Stimulated activated CD8-positive, alpha-beta memory T cell treated with anti-CD3 and anti-CD28 coated beads, Interleukin-7, amount 100 ng/mL, for 48 hours (primary cell): ENCODE measurements at regions not wholly inside any gene's neighbourhood (a gene's known extent, or its start where the extent isn't known, plus 50 kb on each side); places are given as distances from the start of the nearest gene placed in this dataset.

Experiments
- DNase-seq, 2 donors: peaks; one replicate each; pipeline ENCODE4 v3.0.0-alpha.2; 2020; ENCODE audit warnings: low read depth in 1 of 2; ENCODE audit errors: extremely low read depth in 1 of 2

DNA sequence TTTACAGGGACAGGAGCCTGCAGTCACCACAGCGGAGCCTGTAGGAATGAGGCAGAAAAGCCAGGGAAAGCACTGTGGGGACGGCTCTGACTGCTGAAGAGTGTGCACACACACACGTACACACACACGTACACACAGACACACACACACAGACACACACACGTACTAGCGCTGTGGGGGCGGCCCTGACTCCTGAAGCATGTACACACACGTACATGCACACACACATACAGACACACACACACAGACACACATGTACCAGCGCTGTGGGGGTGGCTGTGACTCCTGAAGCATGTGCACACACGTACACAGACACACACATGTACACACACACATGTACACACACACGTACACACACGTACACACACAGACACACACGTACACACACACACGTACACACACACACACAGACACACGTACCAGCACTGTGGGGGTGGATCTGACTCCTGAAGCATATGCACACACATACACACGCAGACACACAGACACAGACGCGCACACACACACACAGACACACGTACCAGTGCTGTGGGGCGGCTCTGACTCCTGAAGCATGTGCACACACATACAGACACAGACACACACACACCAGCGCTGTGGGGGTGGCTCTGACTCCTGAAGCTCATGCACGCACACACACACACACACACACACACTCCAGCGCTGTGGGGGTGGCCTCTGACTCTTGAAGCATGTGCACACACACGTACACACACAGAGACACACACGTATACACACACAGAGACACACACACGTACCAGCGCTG is 127.3 kb downstream of the DLL1 start:
- DNase-seq = no peak

DNA sequence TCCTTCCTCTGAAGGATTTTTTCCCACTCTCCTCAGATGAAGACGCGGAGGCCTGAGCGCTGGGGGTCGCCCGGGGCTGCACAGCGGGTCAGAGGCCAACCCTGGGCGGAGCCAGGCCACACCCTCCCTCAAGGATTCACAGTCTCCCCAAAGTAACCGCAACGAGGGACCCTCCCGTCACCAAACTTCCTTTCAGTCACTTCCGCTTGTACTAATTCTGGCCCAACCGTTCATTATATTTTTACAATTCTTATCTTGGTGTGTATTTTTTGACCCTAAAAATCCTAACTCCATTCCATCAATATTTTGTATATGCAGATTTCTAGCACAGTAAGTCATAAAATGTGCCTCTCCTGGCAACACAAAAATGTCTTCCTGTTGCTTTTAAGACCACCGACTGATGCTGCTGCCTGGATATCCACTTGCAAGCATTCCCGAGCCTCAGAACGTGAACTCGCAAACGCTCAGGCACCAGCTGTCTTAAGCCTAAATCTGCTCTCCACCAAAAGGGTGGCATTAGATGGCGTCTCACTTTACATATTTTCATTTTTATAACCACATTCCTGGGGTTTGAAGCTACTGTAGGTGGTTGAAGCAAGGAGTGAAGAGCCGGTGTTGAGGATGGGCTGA is 128.0 kb downstream of the DLL1 start:
- no peak for DNase-seq

DNA sequence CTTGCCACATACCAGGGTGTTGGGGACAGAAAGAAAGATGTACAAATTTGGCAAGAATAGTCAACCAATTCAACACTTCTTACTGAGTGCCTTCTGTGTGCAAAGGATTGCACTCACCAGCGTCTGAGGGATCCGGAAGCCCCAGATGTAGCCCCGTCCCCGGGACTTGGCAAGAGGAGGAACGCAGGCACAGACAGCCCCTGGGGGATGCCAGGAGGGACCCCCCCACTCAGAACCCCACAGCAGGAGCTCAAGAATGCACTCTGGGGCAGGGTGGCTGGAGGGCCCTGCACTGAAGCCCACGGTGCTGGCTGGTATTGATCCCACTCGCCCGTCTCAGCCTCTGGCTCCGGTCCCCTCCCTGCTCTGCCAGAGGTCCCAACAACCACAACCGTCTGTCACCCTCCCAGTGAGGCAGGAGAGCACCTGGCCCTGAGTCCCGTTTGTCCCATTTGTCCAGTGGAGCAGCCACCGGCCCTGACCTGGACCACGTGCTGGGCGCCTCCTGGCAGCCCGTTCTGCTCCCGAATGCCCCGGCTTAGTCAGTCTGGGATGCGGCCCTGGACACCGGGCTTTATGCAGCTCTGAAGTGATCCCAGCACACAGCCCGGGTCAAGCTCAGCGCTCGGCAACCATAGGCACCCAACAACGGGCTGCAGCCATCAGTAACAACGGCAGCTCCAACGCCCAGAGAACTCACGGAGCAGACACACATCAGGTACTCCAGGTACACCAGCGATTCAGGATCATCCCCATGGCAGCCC is 128.7 kb downstream of the DLL1 start:
- DNase-seq = no peak

DNA sequence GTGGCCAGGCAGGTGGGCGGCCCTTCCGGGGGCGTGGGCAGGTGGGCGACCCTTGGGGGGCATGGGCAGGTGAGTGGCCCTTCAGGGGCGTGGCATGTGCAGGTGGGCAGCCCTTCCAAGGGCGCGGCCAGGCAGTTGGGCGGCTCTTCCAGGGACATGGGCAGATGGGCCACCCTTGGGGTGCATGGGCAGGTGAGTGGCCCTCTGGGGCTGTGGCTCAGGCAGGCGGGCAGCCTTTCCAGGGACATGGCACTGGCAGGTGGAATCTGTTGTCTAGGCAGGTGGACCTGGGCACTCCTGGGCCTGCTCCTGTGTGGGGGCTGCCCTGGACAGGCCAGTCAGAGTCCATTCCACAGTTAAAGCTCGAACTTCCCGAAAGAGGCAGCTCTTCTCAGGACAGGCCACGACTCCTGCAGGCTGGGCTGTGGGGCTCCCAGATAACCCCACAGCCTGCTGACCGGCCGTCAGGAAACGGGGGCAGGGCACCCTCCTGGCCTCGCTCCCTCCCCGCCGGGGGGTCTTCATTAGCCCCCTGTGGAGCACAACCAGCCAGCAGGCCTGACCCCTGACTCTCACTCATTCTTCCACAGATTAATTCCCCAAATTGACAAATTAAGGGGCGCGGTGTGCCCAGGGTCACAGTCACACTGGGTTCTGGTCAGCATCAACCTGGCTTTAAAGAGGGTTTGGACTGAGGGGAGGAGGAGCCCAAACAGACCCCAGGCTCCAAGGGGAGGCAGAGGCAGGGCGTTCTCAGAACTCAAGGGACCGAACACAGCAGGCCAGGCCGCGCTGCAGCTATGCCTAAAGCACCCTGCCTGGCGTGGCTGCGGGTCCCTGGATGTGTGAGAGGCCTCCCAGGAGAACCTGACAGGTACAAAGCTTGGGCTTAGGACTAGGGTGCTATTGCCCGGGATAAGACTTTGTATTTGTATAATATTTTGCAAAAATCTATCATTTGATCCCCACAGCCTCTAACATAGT is 130.0 kb downstream of the DLL1 start:
- DNase-seq = no peak

DNA sequence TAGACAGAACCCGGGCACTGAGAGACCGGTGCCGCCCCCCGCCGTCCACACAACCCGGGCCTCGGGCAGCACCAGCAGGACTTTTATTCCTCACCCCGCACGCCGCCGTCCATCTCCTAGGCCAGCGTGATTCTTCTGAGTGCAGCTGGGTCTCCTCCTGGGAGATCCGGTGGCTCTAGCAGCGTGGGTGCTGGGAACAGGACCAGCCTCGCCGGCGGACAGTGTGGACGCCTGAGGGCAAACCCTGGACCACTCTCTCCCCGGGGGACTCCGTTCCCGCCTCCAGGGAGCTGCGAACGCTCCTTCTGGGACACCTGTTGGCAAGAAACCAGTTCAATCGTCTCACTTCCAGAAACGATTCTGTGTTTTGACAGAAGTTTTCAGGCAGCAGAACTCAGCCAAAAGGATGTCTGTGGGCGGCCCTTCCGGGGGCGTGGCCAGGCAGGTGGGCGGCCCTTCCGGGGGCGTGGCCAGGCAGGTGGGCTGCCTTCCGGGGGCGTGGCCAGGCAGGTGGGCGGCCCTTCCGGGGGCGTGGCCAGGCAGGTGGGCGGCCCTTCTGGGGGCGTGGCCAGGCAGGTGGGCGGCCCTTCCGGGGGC is 130.7 kb downstream of the DLL1 start:
- DNase-seq = no peak

DNA sequence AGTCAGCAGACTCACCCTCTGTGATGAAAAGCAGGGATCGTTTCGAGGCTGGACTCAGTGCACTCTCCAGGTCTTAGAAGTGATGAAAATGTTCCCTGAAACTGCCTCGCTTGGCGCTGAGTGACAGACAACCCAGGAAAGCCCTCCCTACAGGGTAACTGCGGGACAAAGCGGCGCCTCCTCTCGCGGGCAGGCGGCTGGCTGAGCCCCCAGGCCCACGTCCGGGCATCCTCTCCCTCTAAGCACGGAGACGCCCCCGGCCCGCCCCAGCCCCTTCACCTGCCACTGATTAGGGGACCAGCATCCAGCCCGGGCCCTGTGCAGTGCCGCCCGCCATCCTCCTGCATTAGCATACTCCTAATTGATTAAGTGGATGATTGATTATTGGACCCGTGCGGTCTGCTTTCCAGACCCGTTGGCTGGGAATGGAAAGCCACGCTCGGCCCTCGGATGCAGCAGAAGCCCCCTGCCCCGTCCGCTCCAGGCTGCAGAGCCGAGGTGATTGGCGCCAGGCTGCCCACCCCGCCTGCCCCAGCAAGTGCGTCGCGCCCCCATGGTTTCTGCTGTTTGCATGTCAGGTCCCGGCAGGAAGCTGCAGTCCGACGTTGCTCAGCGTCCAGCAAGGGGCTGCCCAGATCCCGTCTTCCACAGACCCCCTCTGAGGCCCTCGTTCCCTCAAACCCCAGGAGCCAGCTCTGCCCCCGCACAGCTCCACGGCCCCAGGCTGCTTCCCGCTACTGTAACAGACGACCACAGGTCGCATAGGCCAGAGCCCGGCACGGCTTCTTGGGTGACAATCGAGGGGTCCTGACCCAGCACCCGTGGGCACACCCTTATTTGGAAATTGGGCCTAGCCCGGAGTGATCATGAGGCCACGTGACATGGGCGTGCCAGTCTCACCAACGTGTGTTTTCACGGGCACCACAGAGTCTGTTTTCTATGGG is 131.6 kb downstream of the DLL1 start:
- no peak for DNase-seq

DNA sequence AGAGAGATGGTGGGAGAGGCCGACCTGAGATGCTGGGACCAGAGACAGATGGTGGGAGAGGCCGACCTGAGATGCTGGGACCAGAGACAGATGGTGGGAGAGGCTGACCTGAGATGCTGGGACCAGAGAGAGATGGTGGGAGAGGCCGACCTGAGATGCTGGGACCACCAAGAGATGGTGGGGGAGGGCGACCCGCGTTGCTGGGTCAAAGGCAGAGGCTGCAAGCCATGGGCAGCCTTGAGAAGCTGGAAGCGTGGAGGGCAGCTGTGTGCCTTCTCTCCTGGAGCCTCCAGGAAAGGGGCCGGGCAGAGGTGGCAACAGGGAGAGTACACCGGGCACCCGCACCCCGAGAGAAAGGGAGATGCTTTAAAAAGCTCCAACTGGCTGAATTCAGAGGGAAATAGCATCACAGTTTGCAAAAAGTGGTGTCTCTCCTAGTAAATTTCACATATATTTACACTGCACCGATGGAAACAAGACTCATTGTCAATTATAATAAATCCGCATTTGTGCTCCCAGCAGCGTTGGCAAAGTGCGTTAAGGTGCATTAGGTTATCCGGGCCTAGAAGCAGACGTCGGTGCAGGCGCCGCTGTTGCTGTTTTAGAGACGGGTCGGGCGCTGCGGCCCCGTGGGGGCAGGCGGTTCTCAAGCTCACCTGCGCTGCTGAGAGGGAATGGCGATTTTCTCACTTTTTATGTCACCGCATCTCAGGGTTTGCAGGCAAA is 132.4 kb downstream of the DLL1 start:
- no peak for DNase-seq

DNA sequence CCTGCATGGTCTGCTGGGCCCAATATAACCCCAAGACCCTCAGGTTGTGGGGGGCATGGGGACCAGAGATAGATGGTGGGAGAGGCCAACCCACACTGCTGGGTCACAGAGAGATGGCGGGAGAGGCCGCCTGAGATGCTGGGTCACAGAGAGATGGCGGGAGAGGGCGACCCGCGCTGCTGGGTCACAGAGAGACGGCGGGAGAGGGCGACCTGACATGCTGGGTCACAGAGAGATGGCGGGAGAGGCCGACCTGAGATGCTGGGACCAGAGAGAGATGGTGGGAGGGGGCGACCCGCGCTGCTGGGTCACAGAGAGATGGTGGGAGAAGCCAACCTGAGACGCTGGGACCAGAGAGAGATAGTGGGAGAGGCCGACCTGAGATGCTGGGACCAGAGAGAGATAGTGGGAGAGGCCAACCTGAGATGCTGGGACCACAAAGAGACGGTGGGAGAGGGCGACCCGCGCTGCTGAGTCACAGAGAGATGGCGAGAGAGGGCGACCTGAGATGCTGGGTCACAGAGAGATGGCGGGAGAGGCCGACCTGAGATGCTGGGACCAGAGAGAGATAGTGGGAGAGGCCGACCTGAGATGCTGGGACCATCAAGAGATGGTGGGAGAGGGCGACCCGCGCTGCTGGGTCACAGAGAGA is 133.2 kb downstream of the DLL1 start:
- no peak for DNase-seq

DNA sequence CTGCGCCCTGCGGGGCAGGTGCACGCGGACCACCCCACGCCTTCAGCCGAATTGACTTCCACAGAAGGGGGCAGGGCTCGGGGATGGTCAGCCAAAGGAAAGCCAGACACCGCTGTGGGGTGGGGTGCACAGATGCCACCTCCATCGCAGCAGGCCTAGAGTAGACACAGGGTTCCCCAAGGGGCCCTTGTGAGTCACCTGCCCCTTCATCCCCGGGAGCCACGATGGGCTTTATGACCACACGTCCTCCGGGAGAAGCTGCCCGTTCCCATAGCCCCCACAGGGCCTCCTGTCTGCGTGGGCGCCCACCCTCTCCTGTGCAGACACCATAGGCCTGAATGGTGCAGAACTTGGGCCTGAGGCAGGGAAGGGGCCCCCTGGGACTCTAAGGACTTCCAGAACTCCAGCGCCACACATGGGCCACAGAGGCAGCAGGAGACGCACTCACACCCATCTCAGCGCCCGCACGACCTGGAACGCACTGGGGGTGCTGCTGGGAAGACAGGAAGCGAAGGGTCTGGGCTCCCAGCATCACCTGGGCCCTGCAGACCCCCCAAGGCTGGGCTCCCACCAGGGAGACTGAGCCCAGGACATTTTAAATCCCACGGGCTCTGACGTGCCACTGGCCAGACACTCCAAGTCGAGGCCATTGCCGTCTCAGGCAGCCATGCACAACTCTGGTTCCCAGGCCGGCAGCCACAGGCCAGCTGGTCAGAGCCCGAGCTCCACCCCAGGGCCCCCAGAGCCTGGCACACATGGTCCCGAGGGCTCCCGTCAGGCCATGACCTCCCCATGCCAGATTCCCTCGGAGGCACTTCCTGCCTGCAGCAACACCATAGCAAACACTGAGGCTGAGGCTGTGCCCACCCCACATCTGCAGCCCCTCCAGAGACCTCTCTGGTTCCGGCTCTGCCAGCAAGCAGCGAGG is 134.2 kb downstream of the DLL1 start:
- DNase-seq = no peak

DNA sequence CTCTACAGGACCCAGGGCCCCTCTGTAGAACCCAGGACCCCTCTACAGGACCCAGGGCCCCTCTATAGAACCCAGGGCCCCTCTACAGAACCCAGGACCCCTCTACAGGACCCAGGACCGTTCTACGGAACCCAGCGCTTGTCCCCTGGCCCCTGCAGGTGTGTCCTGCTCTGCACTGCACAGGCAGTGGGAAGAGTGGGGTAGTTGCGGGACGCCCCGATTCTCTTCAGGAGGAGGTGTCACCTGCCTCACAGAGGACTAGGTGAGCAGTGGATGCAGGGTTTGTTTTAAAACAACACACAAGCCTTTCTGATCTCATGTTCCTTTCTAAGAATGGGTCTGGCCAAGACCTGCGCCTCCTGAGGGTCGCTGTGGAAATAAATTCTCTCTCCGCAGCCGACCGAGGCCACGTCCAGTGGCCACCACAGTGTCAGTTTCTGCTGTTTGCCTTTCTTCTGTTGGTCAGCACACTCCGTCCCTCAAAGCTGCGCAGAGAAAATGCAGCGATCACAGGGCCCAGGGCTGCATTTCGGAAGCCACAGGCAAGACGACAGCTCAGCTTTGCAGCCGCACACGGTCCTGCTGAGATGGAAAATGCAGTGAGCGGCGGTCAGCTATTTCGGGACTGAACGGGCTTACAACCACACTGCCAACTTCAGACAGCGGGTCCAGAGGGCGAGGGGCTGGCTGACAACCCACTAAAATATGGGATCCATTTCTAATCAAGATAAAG is 135.2 kb downstream of the DLL1 start:
- no peak for DNase-seq

DNA sequence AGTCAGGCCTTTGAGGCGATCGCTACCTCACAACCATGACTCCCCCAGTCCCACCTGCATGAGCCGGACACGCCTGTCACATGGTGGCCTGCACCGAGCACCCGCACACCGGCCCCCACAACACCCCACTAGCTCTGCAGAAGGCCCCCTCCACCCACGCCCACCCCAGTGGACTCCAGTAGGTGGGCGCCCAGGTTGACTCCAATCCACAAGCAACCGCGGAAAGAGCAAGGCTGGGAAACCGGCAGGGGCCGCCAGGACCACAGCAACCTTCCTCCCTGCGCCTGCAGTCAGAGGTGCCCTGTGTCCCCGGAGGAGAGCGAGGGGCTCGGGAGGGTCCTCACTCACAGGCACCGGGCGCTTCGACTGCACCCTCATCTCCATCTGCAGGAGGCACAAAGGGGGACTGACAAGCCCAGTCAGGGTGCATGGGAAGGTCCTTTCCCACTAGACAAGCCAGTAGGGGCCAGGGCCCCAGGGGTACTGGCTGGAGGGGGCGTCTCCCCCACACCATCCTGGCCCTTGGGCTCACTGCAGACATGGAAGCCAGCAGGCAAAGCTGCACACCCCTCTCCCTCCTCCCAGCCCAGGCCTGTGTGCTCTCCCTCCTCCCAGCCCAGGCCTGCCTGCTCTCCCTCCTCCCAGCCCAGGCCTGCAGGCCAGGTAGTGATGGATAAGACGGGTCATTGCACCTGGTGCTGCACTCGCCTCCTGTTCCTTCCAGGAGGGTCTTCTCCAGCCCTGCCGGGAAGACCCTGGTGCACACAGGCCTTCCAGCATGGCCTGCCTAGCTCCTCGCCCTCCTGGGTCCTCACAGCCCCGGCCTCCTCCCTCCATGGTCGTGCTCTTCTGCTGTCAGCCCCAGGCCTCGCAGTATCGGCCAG is 137.2 kb downstream of the DLL1 start:
- DNase-seq = no peak

DNA sequence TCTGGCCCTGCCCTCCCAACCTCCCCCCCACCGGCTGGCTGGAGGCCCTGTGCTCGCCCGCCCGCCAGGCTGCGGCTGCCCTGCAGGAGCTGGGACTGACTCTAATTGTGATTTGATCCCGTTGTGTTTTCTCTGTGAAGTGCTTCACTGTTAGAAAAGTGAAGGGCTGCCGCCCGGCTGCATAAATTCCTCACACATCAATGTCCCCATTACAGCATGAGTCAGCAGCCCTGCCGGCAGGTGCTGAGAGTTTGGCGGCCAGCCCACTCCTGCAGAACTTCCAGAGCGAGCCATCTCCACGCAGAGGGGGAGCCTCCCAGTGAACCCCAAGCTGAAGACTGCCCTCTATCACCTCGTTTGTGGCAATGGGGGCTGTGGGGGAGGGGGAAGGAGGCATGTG is 137.9 kb downstream of the DLL1 start:
- no peak for DNase-seq

DNA sequence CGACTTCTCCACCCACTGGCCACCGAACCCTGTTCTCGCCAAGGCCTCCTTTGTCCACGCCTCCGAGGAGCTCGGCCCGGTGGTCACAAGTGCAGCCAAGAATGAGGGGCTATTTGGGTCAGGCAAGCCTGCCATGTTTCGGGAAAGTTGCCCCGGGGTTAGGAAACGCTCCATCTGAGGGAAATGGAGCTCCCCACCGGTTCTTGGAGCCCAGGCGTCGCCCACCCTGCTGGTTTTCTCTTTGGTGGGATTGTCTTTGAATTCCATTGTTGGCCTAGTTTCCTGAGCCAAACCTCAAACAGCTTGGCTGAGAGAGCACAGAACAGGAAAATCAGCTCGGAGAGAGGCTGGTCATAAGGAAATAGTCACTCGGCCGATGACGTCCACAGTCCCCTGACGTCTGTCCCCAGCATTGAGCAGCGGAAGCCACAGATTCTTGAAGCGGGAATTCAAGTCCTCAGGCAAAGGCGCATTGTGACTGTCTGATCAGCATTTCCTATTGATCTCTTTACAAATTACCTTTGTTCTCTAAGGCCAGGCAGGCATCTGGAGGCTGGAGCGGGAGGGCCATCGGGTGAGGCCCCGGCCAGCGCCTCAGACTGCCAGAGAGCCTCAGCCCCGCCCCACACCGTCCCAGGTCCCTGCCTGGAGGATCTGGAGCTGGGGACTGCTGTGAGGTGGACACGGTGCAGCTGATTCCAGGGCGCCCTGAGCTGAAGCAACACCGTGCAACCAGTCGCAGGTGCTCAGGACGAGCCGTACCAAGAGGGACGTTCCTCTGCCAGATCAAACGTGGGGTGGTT is 138.6 kb downstream of the DLL1 start:
- DNase-seq = no peak

DNA sequence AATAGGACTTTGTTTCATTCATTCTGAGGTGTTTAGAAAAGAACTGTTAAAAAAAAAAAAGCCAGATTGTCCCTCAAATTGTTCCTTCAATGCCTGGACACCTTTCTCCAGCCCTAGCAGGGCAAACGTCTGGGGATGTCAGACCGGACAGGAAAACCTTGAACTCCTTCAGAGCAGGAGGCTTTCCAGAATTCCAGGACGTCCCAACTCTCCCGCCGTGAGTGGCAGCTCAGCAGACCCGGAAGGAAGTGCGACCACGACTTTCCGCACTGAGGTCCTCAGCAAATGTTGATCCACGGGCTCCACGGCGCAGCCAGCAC is 139.1 kb downstream of the DLL1 start:
- DNase-seq = no peak

DNA sequence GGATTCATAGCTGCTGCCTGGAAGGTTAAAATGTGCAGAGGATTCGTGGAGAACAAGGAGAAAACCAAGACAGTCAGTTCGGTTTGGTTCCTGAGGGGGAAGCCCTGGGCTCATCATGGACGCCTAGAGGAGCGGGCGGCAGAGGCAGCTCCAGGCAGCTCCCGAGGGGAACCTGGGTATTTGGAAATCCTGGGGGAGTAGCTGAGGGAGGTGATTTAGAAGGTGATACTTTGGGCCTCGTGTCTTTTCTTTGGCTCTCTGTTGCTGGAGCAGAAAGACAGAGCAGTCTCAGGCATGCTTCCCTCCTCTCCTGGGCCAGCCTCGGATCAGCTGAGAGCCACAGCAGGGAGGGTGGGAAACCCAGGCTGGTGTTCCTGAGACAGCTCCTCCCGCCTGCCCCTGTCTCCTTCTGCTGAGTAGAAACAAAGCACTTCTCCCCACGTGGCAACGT is 139.5 kb downstream of the DLL1 start:
- no peak for DNase-seq
